MM.1S (cell line): ENCODE measurements at regions not wholly inside any gene's neighbourhood (a gene's known extent, or its start where the extent isn't known, plus 50 kb on each side); places are given as distances from the start of the nearest gene placed in this dataset.

Experiments used
- EZH2 ChIP-seq: fragments of 300-600 bp; sonication (generic); optimal IDR thresholded peaks from 2 replicates; pipeline ENCODE3; 2017; ENCODE audit warnings: low read depth, mild to moderate bottlenecking, antibody characterized with exemption, low read length, mixed read lengths
- TF ChIP-seq, protein P1 (sequence below): fragments of 300-600 bp; sonication (generic); IDR thresholded peaks from 2 replicates; pipeline ENCODE4 v1.5.1; 2016; ENCODE audit warnings: antibody characterized with exemption, low read length, mixed read lengths

DNA sequence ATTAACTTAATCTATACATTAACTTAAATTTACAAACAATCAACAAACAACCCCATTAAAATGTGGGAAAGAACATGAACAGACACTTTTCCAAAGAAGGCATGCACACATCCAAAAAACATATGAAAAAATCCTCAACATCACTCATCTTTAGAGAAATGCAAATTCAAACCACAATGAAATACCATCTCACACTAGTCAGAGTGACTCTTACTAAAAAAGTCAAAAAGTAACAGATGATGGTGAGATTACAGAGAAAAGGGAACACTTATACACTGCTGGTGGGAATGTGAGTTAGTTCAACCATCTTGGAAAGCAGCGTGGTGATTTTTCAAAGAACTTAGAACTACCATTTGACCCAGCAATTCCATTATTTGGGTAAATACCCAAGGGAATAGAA lies 759.2 kb upstream of the SLITRK1 start:
- TF ChIP-seq, protein P1, sequence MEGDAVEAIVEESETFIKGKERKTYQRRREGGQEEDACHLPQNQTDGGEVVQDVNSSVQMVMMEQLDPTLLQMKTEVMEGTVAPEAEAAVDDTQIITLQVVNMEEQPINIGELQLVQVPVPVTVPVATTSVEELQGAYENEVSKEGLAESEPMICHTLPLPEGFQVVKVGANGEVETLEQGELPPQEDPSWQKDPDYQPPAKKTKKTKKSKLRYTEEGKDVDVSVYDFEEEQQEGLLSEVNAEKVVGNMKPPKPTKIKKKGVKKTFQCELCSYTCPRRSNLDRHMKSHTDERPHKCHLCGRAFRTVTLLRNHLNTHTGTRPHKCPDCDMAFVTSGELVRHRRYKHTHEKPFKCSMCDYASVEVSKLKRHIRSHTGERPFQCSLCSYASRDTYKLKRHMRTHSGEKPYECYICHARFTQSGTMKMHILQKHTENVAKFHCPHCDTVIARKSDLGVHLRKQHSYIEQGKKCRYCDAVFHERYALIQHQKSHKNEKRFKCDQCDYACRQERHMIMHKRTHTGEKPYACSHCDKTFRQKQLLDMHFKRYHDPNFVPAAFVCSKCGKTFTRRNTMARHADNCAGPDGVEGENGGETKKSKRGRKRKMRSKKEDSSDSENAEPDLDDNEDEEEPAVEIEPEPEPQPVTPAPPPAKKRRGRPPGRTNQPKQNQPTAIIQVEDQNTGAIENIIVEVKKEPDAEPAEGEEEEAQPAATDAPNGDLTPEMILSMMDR: no peak
- TF ChIP-seq EZH2: no peak
